ENCODE measurements at regions not wholly inside any gene's neighbourhood (a gene's known extent, or its start where the extent isn't known, plus 50 kb on each side); places are given as distances from the start of the nearest gene placed in this dataset.

DNA sequence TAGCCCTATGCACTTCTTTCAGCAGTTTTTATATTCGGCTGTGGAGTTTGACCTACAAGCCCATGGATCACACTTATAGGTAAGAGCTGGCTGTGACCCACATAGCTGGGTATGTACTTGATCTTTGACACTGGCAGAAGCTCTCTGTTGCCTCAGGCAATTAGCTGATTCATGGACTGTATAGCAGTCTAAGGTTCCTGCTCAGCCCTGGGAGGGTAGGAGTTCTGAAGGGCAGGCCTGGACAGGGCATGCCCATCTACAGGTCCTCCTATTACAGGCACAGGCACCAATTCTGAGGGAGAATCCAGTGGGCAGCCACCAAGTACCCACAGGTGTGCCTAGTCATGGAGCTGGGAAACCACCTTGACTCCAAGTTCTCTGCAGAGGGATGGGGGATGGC is 301.8 kb upstream of the GALNT5 start:
- ATAC-seq: no peak
- no peak for TF ChIP-seq ZFP30 (CRISPR knock-in tag; IDR thresholded peaks at IDR 0.05)
- TF ChIP-seq, protein P1, sequence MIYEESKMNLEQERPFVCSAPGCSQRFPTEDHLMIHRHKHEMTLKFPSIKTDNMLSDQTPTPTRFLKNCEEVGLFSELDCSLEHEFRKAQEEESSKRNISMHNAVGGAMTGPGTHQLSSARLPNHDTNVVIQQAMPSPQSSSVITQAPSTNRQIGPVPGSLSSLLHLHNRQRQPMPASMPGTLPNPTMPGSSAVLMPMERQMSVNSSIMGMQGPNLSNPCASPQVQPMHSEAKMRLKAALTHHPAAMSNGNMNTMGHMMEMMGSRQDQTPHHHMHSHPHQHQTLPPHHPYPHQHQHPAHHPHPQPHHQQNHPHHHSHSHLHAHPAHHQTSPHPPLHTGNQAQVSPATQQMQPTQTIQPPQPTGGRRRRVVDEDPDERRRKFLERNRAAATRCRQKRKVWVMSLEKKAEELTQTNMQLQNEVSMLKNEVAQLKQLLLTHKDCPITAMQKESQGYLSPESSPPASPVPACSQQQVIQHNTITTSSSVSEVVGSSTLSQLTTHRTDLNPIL (CRISPR knock-in tag; IDR thresholded peaks at IDR 0.05; ENCODE audit: low read depth): no peak
- no peak for TF ChIP-seq TOX (CRISPR knock-in tag; IDR thresholded peaks at IDR 0.05; ENCODE audit: borderline replicate concordance)
- TF ChIP-seq ISL1 (CRISPR knock-in tag; IDR thresholded peaks at IDR 0.05): no peak
- TF ChIP-seq OSR1 (CRISPR knock-in tag; IDR thresholded peaks at IDR 0.05): no peak
- TF ChIP-seq, protein P2, sequence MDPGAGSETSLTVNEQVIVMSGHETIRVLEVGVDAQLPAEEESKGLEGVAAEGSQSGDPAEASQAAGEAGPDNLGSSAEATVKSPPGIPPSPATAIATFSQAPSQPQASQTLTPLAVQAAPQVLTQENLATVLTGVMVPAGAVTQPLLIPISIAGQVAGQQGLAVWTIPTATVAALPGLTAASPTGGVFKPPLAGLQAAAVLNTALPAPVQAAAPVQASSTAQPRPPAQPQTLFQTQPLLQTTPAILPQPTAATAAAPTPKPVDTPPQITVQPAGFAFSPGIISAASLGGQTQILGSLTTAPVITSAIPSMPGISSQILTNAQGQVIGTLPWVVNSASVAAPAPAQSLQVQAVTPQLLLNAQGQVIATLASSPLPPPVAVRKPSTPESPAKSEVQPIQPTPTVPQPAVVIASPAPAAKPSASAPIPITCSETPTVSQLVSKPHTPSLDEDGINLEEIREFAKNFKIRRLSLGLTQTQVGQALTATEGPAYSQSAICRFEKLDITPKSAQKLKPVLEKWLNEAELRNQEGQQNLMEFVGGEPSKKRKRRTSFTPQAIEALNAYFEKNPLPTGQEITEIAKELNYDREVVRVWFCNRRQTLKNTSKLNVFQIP (CRISPR knock-in tag; IDR thresholded peaks at IDR 0.05; ENCODE audit: borderline replicate concordance, low read depth): no peak
- TF ChIP-seq, protein P3, sequence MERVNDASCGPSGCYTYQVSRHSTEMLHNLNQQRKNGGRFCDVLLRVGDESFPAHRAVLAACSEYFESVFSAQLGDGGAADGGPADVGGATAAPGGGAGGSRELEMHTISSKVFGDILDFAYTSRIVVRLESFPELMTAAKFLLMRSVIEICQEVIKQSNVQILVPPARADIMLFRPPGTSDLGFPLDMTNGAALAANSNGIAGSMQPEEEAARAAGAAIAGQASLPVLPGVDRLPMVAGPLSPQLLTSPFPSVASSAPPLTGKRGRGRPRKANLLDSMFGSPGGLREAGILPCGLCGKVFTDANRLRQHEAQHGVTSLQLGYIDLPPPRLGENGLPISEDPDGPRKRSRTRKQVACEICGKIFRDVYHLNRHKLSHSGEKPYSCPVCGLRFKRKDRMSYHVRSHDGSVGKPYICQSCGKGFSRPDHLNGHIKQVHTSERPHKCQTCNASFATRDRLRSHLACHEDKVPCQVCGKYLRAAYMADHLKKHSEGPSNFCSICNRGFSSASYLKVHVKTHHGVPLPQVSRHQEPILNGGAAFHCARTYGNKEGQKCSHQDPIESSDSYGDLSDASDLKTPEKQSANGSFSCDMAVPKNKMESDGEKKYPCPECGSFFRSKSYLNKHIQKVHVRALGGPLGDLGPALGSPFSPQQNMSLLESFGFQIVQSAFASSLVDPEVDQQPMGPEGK (CRISPR knock-in tag; IDR thresholded peaks at IDR 0.05; ENCODE audit: borderline replicate concordance): no peak
- TF ChIP-seq RARB (CRISPR knock-in tag; IDR thresholded peaks at IDR 0.05): no peak
- no peak for TF ChIP-seq TCF4 (CRISPR knock-in tag; IDR thresholded peaks at IDR 0.05; ENCODE audit: borderline replicate concordance)
- TF ChIP-seq ESRRG (CRISPR knock-in tag; IDR thresholded peaks at IDR 0.05): no peak
- no peak for TF ChIP-seq GLIS3 (CRISPR knock-in tag; IDR thresholded peaks at IDR 0.05)
- TF ChIP-seq ZNF8 (CRISPR knock-in tag; IDR thresholded peaks at IDR 0.05): no peak
- TF ChIP-seq ZNF565 (CRISPR knock-in tag; conservative IDR thresholded peaks at IDR 0.05; ENCODE audit: low read depth): no peak
- TF ChIP-seq PPARA (CRISPR knock-in tag; IDR thresholded peaks at IDR 0.05; ENCODE audit: borderline replicate concordance): no peak
- no peak for TF ChIP-seq ZFP3 (CRISPR knock-in tag; IDR thresholded peaks at IDR 0.05)
- TF ChIP-seq BACH2 (CRISPR knock-in tag; IDR thresholded peaks at IDR 0.05; ENCODE audit: borderline replicate concordance): no peak

DNA sequence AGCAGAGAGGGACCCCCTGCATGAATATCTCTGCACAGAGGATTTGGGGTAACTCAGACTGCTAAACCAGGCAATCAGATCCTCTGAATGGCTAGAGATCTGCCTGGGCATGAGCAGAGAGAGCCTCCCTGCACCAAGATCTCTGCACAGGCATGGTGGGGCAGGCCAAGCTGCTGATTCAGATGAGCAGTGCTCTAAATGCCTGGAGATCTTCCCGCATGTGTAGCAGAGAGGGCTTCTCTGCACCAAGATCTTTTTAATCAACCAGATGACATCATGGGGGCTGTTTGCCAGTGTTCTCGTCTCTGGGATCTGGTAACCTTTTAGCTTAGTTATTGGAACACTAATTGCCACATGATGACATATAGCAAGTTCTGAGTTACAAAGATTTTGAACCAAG is 301.3 kb upstream of the GALNT5 start:
- ATAC-seq: no peak
- TF ChIP-seq TOX (CRISPR knock-in tag; IDR thresholded peaks at IDR 0.05; ENCODE audit: borderline replicate concordance) (no peak), ZFP30 (CRISPR knock-in tag; IDR thresholded peaks at IDR 0.05) (no peak), BACH2 (CRISPR knock-in tag; IDR thresholded peaks at IDR 0.05; ENCODE audit: borderline replicate concordance) (no peak), RARB (CRISPR knock-in tag; IDR thresholded peaks at IDR 0.05) (no peak), PPARA (CRISPR knock-in tag; IDR thresholded peaks at IDR 0.05; ENCODE audit: borderline replicate concordance) (no peak)
- TF ChIP-seq, protein P2 (CRISPR knock-in tag; IDR thresholded peaks at IDR 0.05; ENCODE audit: borderline replicate concordance, low read depth): no peak
- TF ChIP-seq, protein P3 (CRISPR knock-in tag; IDR thresholded peaks at IDR 0.05; ENCODE audit: borderline replicate concordance): no peak
- TF ChIP-seq, protein P4, sequence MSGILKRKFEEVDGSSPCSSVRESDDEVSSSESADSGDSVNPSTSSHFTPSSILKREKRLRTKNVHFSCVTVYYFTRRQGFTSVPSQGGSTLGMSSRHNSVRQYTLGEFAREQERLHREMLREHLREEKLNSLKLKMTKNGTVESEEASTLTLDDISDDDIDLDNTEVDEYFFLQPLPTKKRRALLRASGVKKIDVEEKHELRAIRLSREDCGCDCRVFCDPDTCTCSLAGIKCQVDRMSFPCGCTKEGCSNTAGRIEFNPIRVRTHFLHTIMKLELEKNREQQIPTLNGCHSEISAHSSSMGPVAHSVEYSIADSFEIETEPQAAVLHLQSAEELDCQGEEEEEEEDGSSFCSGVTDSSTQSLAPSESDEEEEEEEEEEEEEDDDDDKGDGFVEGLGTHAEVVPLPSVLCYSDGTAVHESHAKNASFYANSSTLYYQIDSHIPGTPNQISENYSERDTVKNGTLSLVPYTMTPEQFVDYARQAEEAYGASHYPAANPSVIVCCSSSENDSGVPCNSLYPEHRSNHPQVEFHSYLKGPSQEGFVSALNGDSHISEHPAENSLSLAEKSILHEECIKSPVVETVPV (CRISPR knock-in tag; IDR thresholded peaks at IDR 0.05): no peak

DNA sequence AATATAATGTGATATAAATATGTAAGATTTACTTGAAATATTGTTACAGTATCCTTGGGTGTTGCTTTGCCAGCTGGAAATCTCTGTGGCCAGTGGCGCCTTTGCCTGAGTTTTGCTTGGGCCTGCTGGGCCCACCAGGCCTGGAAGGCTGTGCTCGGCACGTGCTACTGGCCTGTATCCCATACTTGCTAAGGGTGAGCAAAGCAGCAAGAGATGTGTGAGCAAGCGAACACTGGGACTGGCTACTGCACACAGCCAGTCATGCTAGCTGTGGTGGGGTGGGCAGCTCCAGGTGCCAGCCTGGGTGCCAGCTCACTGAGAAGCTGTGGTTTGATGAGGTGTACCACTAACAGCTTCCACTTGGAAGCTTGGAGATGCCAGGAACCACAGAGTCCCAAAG is 299.1 kb upstream of the GALNT5 start:
- ATAC-seq: no peak
- TF ChIP-seq ZNF70 (CRISPR knock-in tag; IDR thresholded peaks at IDR 0.05) (no peak), ZNF565 (CRISPR knock-in tag; conservative IDR thresholded peaks at IDR 0.05; ENCODE audit: low read depth) (no peak), CSDC2 (CRISPR knock-in tag; IDR thresholded peaks at IDR 0.05) (no peak), GLIS3 (CRISPR knock-in tag; IDR thresholded peaks at IDR 0.05) (no peak), BACH2 (CRISPR knock-in tag; IDR thresholded peaks at IDR 0.05; ENCODE audit: borderline replicate concordance) (no peak), ESRRG (CRISPR knock-in tag; IDR thresholded peaks at IDR 0.05) (no peak), OSR1 (CRISPR knock-in tag; IDR thresholded peaks at IDR 0.05) (no peak), ARNTL (CRISPR knock-in tag; IDR thresholded peaks at IDR 0.05; ENCODE audit: borderline replicate concordance, low read depth) (no peak), ZFP30 (CRISPR knock-in tag; IDR thresholded peaks at IDR 0.05) (no peak), TOX (CRISPR knock-in tag; IDR thresholded peaks at IDR 0.05; ENCODE audit: borderline replicate concordance) (no peak), ZFP3 (CRISPR knock-in tag; IDR thresholded peaks at IDR 0.05) (no peak), RARB (CRISPR knock-in tag; IDR thresholded peaks at IDR 0.05) (no peak), ZC3H10 (CRISPR knock-in tag; IDR thresholded peaks at IDR 0.05) (no peak)
- TF ChIP-seq, protein P1 (CRISPR knock-in tag; IDR thresholded peaks at IDR 0.05; ENCODE audit: low read depth): no peak
- TF ChIP-seq, protein P2 (CRISPR knock-in tag; IDR thresholded peaks at IDR 0.05; ENCODE audit: borderline replicate concordance, low read depth): no peak
- TF ChIP-seq, protein P4 (CRISPR knock-in tag; IDR thresholded peaks at IDR 0.05): no peak
